ENCODE measurements at regions not wholly inside any gene's neighbourhood (a gene's known extent, or its start where the extent isn't known, plus 50 kb on each side); places are given as distances from the start of the nearest gene placed in this dataset.

DNA sequence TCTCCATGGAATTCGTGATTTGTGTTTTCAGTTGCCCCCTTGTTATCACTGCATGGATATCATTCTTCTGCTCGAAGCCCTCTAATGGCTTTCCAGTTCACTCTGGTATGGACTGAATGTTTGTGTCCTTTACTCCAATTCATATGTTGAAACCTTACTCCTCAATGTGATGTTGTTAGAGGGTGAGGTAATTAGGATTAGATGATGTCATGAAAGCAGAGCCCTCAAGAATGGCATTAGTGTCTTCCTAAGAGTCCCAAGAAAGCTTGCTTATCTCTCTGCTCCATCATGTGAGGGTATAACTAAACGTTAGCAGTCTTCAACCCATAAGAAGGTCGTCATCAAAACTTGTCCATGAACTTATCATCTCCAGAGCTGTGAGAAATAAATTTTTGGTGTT lies 1626.3 kb upstream of the MIR17HG start:
- no peak overlapping the region for H2BK15ac ChIP-seq (ENCODE audit: low read depth, low read length)
- no peak overlapping the region for H3K4me3 ChIP-seq (ENCODE audit: insufficient read depth, low read depth, low read length)
- dilution Hi-C loops (cut with HindIII; ENCODE audit: low sequenced_read_pairs, unreplicated experiment) (no loop called here), in situ Hi-C loops (cut with MboI; ENCODE audit: low sequenced_read_pairs) (no loop called here), intact Hi-C loops (cut with micrococcal nuclease) (no loop called here)
- no peaks in the 10 kb centered on the region for H3K27me3 ChIP-seq (ENCODE audit: control insufficient read depth, insufficient read depth, low read length)
- TF ChIP-seq RFX5 (IDR thresholded peaks at IDR 0.05; ENCODE audit: low read depth, low read length) (no peak), SMC3 (IDR thresholded peaks at IDR 0.05; ENCODE audit: low read depth, low read length) (no peak), RAD21 (IDR thresholded peaks at IDR 0.05; ENCODE audit: low read length) (no peak), CEBPB (IDR thresholded peaks at IDR 0.05; ENCODE audit: low read depth, low read length) (no peak), FOS (IDR thresholded peaks at IDR 0.05; ENCODE audit: low read depth, low read length) (no peak), MAFK (IDR thresholded peaks at IDR 0.05; ENCODE audit: low read depth, low read length) (no peak)
- no peak overlapping the region for H4K91ac ChIP-seq (ENCODE audit: insufficient read depth, low read depth, low read length)
- H3K9ac ChIP-seq (ENCODE audit: low read depth, low read length), result no peak overlapping the region
- no peak overlapping the region for H2BK120ac ChIP-seq (ENCODE audit: low read depth, low read length)
- H3K9me1 ChIP-seq (ENCODE audit: insufficient read depth, low read length), result no peaks in the 10 kb centered on the region
- no peak overlapping the region for H3K4me2 ChIP-seq (ENCODE audit: low read depth, low read length)
- no peaks in the 10 kb centered on the region; the same call in 1 of the 2 replicates for H3K9me3 ChIP-seq (ENCODE audit: control insufficient read depth, insufficient read depth, low read length)
- DNase-seq (no peak), ATAC-seq (ENCODE audit: low read depth) (no peak)
- no peak overlapping the region for H2BK20ac ChIP-seq (ENCODE audit: low read depth, low read length)
- CTCF ChIA-PET, result no interaction called here
- H3K56ac ChIP-seq (ENCODE audit: extremely low read depth, insufficient read depth, low read length), result no peak overlapping the region
- no peaks in the 10 kb centered on the region for H3K36me3 ChIP-seq (ENCODE audit: control insufficient read depth, insufficient read depth, low read length)
- POLR2A ChIA-PET (ENCODE audit: unreplicated experiment), result no interaction called here
- H3K14ac ChIP-seq (replicated peaks; ENCODE audit: low read depth, low read length), result no peak overlapping the region
- H4K5ac ChIP-seq (ENCODE audit: low read depth, low read length), result no peak overlapping the region
- H2AK5ac ChIP-seq (ENCODE audit: low read depth, low read length), result no peak overlapping the region
- no peaks in the 10 kb centered on the region for H4K20me1 ChIP-seq (ENCODE audit: insufficient read depth, low read length)
- no peak overlapping the region for H2AFZ ChIP-seq (replicated peaks; ENCODE audit: low read length, poor library complexity)
- no peak overlapping the region for H3K23ac ChIP-seq (ENCODE audit: low read depth, low read length)
- H2AK9ac ChIP-seq (replicated peaks; ENCODE audit: low read depth, low read length, poor library complexity), result no peak overlapping the region
- no peak overlapping the region for H4K8ac ChIP-seq (ENCODE audit: low read depth in 2 of 2, low read length in 2 of 2)
- H3K4ac ChIP-seq (ENCODE audit: low read depth, low read length), result no peak overlapping the region
- no peak overlapping the region for H3K18ac ChIP-seq (ENCODE audit: low read depth, low read length)
- H2BK5ac ChIP-seq (ENCODE audit: low read depth, low read length, poor library complexity, severe bottlenecking), result no peak overlapping the region
- no peaks in the 10 kb centered on the region for H3K4me1 ChIP-seq (ENCODE audit: control insufficient read depth, insufficient read depth, low read length)
- H3K27ac ChIP-seq (ENCODE audit: insufficient read depth, low read length), result no peak overlapping the region
- no TSS peak for BruUV-seq (replicated peaks)
- H3K79me1 ChIP-seq (ENCODE audit: low read depth in 1 of 2, low read length in 2 of 2), result no peaks in the 10 kb centered on the region
- WGBS, 2 experiments (ENCODE audit: extremely low coverage in 2 of 2, insufficient read length in 1 of 2), result no CpG with 5 or more reads among the region's 4 CpGs

Measured in IMR-90 (cell line).